ENCODE measurements at regions not wholly inside any gene's neighbourhood (a gene's known extent, or its start where the extent isn't known, plus 50 kb on each side); places are given as distances from the start of the nearest gene placed in this dataset.
"Not testable (repeated sequence)": the region's sequence is repeated elsewhere in the genome, so short reads cannot be mapped to it uniquely, and the experiment has no call there.

- no peak for DNase-seq
Measured at GRCh38 chr16:17983114-17983513, 353.4 kb downstream of the NPIPA8 start.

- DNase-seq: no peak
Measured at GRCh38 chr16:17977260-17977659, 359.3 kb downstream of the NPIPA8 start.

- DNase-seq: no peak
Measured at GRCh38 chr16:17972460-17972943, 364.0 kb downstream of the NPIPA8 start.

DNA sequence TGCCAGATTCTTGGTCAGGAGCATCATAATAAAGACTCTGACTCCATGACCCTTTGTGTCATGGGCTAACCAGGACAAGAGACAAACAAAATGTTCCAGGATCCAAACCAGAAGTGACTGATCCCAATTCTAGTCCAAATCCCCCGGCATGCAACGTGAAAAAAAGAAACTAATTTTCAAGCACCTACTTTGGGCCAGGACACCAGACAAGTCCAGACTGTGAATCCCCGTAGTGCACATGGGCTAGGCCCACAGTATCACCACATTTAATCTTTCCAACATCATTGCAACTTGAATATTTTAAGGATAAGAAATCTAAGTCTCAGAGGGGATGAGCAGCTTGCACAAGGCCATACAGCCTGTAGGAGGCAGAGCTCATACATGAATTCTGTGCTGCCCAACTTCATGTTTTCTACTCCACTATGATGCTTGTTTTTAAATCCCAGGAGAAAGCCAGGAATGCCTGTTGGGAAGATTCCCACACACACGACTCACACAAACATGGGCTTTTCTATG, 365.7 kb downstream of the NPIPA8 start:
- no peak for DNase-seq

DNA sequence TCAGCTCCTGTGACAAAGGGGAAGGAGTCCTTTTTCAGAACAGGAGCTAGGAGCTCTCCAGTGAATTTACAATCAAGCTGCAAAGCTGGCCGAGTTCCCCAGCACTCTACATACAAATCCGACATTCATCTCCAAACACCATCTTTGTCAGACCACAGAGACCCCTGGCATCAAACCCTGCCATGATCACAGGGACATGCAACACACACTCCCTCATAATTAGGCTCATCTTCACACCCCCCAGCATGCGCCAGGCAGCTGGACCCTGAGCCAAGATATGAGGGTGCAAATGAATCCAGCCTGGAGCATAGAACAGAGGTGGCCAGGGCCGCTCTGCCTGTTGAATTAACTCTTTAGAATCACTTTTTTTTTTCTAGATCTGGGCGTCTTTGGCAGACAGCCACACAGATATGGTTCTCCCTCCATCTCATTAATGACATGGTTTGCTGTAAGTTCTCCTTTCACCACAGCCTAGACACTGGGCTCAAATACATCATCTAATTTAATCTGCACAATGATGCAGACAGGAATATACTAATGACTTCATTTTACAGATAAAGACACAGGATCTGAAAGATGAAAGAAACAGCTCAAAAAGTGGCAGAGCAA, 366.3 kb downstream of the NPIPA8 start:
- DNase-seq: no peak

DNA sequence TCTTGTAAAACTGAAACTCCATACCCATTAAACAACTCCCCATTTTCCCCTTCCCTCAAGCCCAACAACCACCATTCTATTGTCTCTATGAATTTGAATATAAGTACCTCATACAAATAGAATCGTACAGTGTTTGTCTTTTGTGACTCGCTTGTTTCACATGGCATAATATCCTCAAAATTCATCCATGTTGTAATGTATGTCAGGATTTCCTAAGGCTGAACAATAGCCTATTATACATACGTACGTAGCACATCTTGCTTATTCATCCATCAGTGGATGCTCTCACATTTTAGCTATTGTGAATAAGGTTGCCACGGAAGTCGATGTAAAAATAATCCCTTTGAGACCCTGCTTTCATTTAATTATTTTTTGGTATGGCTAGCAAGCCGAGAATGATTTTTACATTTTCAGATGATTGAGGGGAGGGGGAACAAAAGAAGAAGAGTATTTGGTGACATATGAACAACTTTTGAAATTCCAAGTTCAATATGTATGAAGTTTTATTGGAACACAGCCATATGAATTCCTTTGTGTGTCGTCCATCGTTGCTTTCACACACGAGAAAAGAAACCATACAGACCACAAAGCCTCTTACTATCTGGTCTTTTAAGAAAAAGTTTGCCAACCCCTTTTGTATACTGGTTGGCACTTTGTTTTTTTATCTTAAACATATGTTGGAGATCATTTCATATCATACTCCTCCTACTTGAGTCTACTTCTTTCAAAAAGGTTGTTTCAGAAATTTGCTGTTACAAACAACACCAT, 371.2 kb downstream of the NPIPA8 start:
- no peak for DNase-seq

DNA sequence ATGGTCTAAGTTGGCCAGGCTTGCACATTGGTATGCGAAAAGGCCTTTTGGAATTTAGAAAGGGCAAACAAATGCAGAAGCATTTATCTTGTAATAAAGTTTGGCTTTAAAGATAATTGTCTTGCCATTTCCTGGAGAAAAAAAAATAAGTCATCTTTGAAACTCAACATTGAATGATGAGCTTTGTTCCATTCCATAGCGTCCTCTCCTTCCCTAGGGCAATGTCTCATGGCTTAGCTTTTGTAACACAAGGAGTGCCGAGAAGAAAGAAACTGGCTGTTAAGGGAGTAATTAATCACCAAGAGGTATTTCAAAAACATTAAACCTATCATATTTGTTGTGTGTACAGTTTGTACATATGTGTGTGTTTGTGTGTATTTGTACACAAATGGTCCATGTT, 372.3 kb downstream of the NPIPA8 start:
- no peak for DNase-seq

DNA sequence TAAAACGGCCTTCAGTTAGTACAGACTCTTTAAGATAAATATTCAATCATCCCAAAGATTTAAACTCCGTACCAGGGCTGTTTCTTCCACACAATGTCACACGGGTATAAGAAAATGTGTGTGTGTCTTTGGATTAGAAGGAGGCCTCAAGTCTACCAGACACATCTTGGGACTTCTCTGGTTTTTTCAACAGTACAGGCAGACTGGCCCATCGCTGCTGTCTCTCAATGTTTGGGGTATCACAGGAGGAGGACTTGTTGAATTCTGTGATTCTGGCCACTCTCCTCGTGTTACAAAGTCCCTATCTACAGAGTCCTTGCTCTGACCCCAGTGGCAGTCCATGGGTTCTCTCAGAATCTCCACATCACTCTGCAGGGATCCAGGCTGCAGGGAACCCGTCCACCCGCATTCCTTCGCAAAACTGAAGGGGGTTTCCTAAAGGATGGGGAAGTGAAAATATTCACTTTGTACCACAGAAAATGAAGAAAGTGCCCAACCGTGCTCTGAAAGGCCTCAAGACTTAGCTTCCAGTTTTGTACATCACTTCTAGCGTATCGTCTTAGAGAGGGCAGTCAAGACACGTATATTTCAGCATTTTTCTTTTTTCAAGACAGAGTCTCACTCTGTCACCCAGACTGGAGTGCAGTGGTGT, 373.2 kb downstream of the NPIPA8 start:
- DNase-seq: no peak

- no peak for DNase-seq
Measured at GRCh38 chr16:17962726-17963125, 373.8 kb downstream of the NPIPA8 start.

DNA sequence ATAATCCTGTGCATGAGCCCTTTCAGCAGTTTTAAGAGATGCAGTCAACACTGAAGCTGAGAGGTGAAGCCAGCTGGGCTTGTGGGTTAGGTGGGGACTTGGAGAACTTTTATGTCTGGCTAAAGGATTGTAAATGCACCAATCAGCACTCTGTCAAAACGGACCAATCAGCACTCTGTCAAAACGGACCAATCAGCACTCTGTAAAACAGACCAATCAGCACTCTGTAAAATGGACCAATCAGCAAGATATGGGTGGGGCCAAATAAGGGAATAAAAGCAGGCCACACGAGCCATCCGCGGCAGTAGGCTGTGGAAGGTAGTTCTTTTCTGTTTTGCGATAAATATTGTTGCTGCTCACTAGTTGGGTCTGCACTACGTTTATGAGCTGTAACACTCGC, 374.7 kb downstream of the NPIPA8 start:
- DNase-seq: not testable (repeated sequence)

GRCh38 chr16:17951378-17951777, 385.2 kb downstream of the NPIPA8 start:
- DNase-seq: no peak

DNA sequence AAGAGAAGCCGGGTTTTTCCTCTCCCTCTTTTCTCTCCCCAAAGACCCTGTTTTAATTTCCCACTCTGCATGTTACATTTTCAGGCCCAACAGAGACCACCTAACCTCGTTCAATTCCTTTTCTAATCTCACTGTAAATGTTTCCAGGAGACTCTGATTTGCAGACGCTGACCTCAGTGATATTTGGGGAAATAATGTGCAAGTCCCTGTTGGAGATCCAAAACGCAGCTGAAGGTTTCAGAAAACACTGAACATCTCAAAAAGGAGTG, 386.6 kb downstream of the NPIPA8 start:
- DNase-seq: no peak

GRCh38 chr16:17949141-17949981, 387.2 kb downstream of the NPIPA8 start:
- no peak for DNase-seq

DNA sequence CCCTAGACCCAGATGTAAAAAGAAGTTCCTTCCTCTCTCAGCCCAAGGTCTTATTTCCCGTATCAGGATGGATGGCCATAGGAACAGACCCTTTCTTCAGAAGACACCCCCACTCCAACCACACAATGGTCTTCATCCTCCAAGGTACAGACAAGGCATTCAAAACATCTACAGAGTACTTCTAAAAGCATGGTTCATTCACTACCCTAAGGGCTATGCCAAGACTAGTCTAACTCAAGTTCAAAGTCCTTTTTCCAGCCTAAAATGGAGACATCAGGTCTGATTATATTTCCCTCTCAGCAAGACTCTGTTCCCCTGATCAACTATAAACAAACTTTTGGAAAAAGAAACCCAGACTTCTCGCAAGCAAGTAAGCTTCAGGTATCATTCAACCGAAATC, 388.9 kb downstream of the NPIPA8 start:
- no peak for DNase-seq

GRCh38 chr16:17947165-17947564, 389.4 kb downstream of the NPIPA8 start:
- DNase-seq: no peak

GRCh38 chr16:17945080-17945601, 391.4 kb downstream of the NPIPA8 start:
- DNase-seq: no peak

DNA sequence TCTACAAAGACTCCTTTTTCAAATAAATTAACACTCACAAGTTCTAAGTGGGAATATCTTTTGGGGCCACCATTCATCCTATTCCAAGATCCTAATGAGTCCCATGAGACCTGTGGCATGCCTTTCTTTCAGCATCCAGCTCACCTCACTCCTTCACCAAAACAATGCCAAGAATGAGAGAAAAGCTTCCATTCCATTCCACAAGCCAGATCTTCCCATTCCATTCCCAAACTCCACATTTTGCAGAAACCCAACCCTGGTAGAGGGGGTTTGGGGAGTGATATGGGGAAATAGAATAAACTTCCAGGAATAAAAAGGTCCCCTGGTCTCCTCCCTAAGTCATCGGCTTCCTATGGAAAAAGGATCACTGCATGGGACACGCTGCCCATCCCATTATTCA, 392.2 kb downstream of the NPIPA8 start:
- no peak for DNase-seq

DNA sequence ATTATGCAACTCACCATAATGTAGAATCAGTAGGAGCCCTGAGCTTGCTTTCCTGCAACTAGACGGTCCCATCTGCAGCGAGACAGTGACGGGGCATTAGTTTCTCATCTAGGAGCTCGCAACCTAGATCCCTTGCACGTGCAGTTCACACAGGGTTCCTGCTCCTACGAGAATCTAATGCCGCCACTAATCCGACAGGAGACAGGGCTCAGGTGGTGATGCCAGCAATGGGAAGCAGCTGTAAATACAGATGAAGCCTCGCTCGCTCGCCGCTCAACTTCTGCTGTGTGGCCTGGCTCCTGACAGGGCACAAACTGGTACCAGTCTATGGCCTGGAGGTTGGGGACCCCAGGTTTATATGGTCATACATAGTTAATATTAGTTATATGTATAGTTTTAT, 394.5 kb downstream of the NPIPA8 start:
- no peak for DNase-seq

- no peak for DNase-seq
Measured at GRCh38 chr16:17940584-17941364, 395.8 kb downstream of the NPIPA8 start.

DNA sequence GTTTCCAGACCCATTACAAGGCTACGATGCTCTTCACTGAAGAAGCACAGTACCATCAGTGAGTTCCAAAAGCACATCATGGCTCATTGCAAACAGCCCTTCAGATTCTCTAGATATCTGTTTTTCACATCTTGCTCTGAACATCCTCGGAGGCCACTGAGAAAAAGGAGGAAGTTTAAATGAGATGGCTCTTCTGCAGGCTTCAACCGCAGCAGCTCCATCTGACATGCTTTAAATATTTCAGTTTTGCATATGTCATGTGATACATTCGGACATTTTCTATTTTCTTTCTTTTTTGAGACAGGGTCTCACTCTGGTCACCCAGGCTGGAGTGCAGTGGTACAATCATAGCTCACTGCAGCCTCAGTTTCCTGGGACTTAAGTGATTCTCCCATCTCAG, 396.8 kb downstream of the NPIPA8 start:
- no peak for DNase-seq

DNA sequence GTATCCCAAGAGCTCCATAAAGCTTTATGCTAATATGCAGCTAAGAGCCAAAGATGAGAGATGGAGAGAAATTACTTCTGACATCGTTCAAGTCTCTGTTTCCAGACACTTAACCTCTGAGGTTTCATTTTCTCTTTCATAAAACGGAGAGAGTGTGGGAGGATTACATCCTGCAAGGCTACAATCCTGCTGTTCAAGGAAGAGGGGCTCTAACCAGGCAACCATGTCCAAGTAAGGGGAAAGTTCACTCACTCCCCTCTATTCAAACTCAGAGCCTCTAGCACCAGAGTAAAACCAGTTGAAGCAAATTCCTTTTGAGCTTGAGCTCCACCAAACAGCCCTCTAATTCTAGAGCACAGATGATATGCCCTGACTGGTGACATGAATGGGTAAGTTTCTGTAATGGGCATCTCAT, 397.4 kb downstream of the NPIPA8 start:
- DNase-seq: no peak

DNA sequence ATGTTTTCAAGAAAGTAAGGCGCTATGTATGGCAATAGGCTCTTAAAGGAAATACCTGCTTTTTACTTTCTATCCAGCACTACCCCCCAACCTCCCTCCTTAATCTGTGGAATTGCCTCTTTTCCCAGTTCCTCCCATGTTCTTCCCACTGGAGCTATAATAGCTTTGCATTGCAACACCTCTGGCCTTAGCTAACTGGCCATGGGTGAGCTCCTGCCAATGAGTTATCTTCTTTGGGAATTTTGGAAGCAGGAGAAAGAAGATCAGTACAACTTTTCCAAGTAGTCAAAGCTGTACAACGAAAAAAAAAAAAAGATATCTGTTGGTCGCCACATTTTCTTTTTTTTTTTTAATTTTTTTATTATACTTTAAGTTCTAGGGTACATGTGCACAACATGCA, 398.0 kb downstream of the NPIPA8 start:
- no peak for DNase-seq
